NCI-H748 (cell line): ENCODE measurements at regions not wholly inside any gene's neighbourhood (a gene's known extent, or its start where the extent isn't known, plus 50 kb on each side); places are given as distances from the start of the nearest gene placed in this dataset.
"Not testable (repeated sequence)": the region's sequence is repeated elsewhere in the genome, so short reads cannot be mapped to it uniquely, and the experiment has no call there.

Experiments
- DNase-seq: peaks from one replicate; lab custom pipeline; 2025; ENCODE audit not compliant: unreplicated experiment; lab: John Stamatoyannopoulos, UW

GRCh38 chr1:73326663-73327062 is 871.3 kb downstream of the LRRIQ3 start:
- DNase-seq, result no peak

DNA sequence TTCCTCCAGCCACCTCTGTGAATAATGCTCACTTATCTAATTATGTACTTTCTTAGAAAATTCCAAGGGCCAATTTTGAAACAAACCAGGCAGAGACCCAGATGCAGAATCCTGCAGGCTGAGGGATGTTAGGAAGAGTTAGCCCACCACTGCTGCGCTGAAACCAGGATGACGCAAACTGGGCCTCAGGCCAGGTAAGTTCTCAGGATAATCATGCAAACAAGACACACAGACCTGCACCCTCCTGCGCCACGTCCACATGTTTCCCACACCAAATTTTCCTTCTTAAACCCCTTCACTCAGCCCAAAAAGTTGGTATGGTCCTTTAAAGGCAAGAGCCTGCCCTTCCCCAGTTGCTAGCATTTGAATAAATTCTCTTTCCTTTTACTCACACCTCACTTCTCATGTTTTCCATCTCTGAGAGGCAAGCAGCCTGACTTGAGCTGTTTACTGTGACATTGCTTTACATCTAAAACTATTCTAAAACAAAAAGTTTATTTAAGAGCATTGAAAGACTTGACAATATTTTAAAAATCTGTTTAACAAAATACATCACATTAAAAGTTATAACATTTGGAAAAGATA is 887.1 kb downstream of the LRRIQ3 start:
- DNase-seq, result no peak

GRCh38 chr1:73306899-73307555 is 890.9 kb downstream of the LRRIQ3 start:
- no peak for DNase-seq

- no peak for DNase-seq
Measured at GRCh38 chr1:73273886-73274285, 924.1 kb downstream of the LRRIQ3 start.

DNA sequence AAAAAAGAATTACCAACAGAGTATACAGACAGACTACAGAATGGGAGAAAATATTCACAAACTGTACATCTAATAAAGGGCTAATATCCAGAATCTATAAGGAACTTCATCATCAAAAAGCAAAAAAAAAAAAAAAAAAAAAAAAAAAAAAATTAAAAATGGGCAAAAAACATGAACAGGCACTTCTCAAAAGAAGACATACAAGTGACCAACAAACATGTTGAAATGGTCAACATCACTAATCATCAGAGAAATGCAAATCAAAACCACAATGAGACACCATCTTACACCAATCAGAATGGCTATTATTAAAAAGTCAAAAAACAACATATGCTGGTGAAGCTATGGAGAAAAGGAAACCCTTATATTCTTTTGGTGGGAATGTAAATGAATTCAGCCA is 952.8 kb downstream of the LRRIQ3 start:
- DNase-seq, result not testable (repeated sequence)

DNA sequence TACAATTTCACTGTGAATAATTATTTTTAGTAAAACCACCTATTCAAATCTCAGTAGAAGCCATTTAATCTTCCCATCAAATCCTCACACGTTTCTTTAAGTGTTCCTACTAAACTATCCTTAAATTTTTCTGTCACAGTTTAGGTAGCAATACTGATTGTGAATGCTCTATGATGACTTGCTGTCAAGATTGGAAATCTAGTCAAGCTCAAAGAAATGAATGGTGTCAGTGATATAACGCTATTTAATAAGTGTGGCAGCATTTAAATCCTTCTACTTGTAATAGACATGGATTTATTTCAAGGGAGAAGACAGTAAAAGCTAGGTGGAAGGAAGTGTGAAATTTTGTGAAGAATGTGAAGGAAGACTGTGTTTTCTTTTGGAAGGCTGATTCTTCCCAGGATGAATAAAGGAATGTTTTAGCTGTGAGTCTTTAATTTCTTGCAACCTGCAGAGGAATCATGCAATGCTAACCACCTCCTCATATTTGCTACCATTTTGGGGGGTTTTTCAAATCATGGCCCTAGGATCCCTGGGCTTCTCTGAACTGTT is 936.7 kb upstream of the NEGR1 start:
- no peak for DNase-seq

DNA sequence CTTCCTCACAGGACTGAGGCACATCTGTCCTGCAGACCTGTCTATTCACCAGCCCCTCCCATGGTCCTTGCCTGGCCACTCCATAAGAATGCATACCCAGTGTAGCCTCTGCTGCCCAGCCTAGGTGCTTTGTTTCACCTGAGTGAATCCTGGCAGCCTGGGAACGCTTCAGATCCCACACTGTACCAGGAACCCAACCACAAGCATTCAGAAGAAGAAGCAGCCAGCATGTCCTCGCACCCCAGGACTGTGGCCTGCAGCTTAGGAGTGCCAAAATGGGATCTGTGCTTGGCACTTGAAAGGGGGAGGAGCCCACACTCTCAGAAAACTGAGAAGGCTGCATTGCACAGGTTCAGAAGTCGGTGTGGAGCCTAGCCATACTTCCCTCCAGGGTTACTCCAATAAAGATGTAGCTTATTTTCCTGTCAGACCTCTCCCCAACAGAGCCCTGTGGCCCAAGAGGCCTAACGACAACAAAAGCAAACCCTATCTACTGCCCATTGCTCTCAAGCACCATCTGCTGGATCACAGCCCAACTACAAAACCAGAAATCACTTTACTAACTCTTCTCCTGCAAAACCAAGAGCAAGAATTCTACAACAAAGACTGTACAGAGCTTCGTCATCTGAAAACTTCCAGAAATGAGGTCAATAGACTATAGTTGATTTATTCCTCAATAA is 923.1 kb upstream of the NEGR1 start:
- peak; percentile 24 for DNase-seq

GRCh38 chr1:73197972-73198371 is 915.6 kb upstream of the NEGR1 start:
- no peak for DNase-seq

DNA sequence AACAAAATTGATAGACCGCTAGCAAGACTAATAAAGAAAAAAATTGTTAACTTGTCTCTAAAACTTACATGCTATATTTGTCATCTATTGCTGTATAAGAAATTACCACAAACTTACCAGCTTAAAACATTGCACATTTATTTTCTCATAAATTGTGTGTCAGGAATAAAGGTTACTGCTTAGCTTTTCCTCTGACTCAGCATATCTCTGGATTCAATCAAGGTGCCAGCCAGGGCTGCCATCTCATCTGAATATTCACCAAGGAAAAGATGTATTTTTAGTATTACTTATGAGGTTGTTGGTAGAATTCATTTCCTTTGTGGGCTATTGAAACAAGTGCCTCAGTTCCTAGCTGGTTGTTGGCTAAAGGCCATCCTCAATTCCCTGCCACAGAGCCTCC is 912.6 kb upstream of the NEGR1 start:
- DNase-seq, result no peak

DNA sequence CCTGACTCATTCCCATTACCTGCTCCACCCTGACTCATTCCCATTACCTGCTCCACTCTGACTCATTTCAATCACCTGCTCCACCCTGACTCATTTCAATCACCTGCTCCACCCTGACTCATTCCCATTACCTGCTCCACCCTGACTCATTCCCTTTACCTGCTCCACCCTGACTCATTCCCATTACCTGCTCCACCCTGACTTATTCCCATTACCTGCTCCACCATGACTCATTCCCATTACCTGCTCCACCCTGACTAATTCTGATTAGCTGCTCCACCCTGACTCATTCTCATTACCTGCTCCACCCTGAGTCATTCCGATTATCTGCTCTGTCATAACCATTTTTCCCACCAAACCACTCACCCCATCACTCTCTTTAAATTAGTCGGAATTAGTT is 901.2 kb upstream of the NEGR1 start:
- DNase-seq, result not testable (repeated sequence)

DNA sequence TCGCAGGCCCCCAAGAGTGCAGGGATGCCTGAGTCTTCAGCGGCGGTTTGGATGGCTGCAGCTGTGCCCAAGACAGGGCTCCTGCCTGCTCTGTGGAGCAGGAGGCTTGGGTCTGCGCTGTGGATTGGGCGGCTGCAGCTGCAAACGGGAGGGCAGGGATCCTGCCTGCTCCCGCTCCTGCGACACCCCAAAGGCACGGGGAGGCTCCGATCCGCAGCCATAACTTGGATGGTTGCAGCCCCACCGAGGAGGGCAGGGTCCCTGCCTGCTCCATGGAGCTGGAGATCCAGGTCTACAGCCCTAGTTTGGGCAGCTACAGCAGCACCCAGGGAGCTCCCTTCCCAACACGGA is 898.8 kb upstream of the NEGR1 start:
- no peak for DNase-seq

- no peak for DNase-seq
Measured at GRCh38 chr1:73180397-73181189, 898.3 kb upstream of the NEGR1 start.

- DNase-seq, result no peak
Measured at GRCh38 chr1:73176902-73177301, 894.6 kb upstream of the NEGR1 start.

DNA sequence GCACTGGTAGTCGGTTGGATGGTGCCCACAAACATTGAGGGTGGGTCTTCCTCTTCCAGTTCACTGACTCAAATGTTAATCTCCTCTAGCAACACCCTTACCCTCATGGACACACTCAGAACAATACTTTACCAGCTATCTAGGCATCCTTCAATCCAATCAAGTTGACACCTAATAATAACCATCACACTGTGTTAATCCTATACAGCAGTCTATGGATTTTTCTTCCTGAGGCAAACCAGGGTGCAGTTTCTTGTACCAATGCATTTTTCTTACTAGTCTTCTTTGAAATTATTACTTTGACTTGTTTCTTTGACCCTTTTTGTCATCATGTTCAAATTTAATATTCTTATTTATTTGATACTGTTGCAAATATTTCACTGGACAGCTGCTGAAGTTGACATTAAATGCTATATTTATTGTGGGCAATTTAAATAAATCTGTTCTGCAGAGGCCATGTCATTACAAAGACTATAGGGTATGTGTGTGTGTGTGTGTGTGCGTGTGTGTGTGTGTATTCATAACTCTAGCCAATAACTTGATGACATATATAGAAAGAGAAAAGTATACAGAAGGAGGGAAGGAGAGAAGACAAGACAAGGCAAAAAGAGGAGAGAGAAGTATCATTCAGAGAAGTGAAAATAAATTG is 884.8 kb upstream of the NEGR1 start:
- no peak for DNase-seq

DNA sequence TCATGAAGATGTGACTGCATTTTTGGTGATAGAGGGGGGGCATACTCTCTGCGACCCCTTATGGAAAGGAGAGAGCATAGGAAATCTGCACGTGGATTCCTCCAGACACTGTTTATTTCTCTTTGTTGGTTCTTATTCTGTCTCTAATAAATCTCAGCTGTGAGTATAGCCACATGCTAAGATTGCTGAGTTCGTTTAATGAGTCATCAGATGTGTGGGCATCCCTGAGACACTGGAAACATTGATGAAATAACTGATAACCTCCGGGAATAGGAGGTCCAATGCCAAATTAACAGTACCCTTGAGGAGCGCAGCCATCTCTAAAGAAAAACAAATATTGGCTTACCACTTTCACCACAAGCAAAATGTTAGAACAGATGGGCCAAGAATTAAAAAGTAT is 880.2 kb upstream of the NEGR1 start:
- no peak for DNase-seq

DNA sequence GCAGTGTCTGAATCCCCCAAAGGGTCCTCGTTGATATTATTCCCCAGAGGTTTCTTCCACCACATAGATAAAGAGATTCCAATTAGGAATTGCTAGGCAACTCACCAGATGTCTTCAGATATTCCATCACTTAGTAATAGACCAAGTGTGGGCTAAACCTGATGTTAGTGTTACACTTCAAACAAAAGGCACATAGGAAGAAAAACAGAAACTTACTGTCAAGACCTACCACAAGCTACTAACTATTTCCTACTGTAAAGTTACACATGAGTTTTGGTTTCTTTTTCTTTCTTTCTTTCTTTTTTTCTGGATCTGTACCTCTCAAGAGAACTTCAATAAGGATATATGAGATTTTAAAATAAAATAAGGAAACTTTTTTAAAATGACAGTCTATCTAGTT is 879.1 kb upstream of the NEGR1 start:
- DNase-seq, result no peak

- no peak for DNase-seq
Measured at GRCh38 chr1:73160759-73161158, 878.4 kb upstream of the NEGR1 start.

DNA sequence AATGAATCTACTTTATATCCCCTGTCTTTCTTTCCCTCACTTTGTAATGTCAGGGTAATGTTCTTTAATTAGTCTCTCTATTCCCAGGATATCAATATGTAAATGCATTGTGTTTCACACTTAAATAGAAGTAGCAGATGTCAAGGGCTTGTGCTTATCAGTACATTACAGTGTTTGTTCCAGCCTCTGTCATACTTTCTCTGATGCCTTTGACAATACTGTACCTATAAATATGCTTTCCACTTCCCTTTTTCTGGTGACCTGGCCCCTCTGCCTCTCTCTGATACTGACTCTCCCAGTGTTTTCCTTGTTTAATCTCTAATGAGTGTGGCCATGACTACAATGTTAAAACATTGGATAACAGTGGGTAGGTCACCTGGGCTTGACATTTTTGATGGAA is 862.0 kb upstream of the NEGR1 start:
- no peak for DNase-seq

- DNase-seq, result no peak
Measured at GRCh38 chr1:73136975-73137374, 854.6 kb upstream of the NEGR1 start.

DNA sequence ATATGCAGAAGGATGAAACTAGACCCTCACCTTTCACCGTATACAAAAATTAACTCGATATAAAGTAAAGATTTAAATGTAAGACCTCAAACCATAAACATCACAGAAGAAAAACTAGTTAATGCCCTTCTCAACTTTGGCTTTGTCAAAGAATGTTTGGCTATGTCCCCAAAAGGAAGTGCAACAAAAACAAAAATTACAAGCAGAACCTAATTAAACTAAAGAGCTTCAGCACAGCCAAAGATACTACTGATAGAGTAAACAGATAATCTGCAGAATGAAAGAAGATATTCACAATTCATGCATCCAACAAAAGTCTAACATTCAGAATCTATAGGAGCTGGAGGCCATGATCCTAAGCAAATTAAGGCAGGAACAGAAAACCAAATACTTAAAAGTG is 824.6 kb upstream of the NEGR1 start:
- peak; percentile 74 for DNase-seq

GRCh38 chr1:73105755-73106154 is 823.4 kb upstream of the NEGR1 start:
- DNase-seq, result no peak
